HepG2 (cell line): ENCODE measurements at regions not wholly inside any gene's neighbourhood (a gene's known extent, or its start where the extent isn't known, plus 50 kb on each side); places are given as distances from the start of the nearest gene placed in this dataset.

Experiments
- ATAC-seq: fragments of 200-7000 bp; cut with Tn5 transposase; 3 replicates; pipeline ENCODE4 v1.9.1; 2020; ENCODE audit warnings: mild to moderate bottlenecking, moderate library complexity
- BruUV-seq: library from RNA; stranded (reverse); fragments of 400-500 nt; replicated peaks from 2 replicates; lab custom pipeline; 2021; lab: Mats Ljungman, UMichigan
- CTCF ChIA-PET: fragments of 300-600 bp; formaldehyde crosslinking; extraction: SDS; loops from one replicate; lab custom pipeline; 2021; ENCODE audit warnings: low total read pairs, inconsistent platforms, low intra/inter-chr PET ratio; lab: Yijun Ruan, JAX
- POLR2A ChIA-PET: fragments of 350-600 bp; sonication (Branson Sonifier 250); formaldehyde crosslinking; loops from one replicate; lab custom pipeline; 2020; ENCODE audit warnings: antibody characterized with exemption, inconsistent platforms; lab: Yijun Ruan, JAX
- DNase-seq: peaks from one replicate; pipeline ENCODE4 v3.0.0-alpha.2; 2015; ENCODE audit warnings: low spot score
- FAIRE-seq: peaks from 3 replicates; lab custom pipeline; 2011; peaks lifted over from hg19 to GRCh38; lab: Jason Lieb, UNC
- H2AFZ ChIP-seq: one replicate; pipeline ENCODE4 v1.6.1; 2011; ENCODE audit warnings: low read length, inconsistent platforms
- H3K27ac ChIP-seq: fragments of 300-600 bp; 3 replicates; pipeline ENCODE4 v1.8.0; 2011; ENCODE audit warnings: mixed run types, mild to moderate bottlenecking, mixed read lengths, low read length, inconsistent platforms; ENCODE audit not compliant: insufficient read depth; ENCODE audit errors: extremely low read length
- H3K27me3 ChIP-seq, 2 experiments: fragments of 200-600 bp in 1 of 2; 2 replicates in 1 of 2; 3 replicates in 1 of 2; pipeline versions ENCODE4 v1.6.0 to v1.8.0; 2011; ENCODE audit warnings: low read length in 2 of 2, mild to moderate bottlenecking in 2 of 2, moderate library complexity in 2 of 2, inconsistent platforms in 1 of 2; ENCODE audit not compliant: insufficient read depth in 2 of 2, control insufficient read depth in 1 of 2
- H3K36me3 ChIP-seq, 2 experiments: fragments of 200-600 bp in 1 of 2; replicated peaks in 1 of 2; 2 replicates in 1 of 2; 3 replicates in 1 of 2; pipeline versions ENCODE4 v1.5.1 to v1.8.0; 2011; ENCODE audit warnings: low read length in 2 of 2, inconsistent platforms in 1 of 2; ENCODE audit not compliant: insufficient read depth in 2 of 2, control insufficient read depth in 1 of 2
- H3K4me1 ChIP-seq: 2 replicates; pipeline ENCODE4 v1.5.1; 2012; ENCODE audit warnings: low read length, inconsistent platforms; ENCODE audit not compliant: insufficient read depth
- H3K4me2 ChIP-seq: 2 replicates; pipeline ENCODE4 v1.6.0; 2011; ENCODE audit warnings: low read depth, low read length, inconsistent platforms
- H3K4me3 ChIP-seq, 3 experiments: fragments of 200-600 bp in 1 of 3; sonication (generic), shearing (Covaris generic) in 1 of 3; replicated peaks in 1 of 3; 2 replicates each; pipeline ENCODE4 v1.5.1; 2011 to 2016; ENCODE audit warnings: low read length in 3 of 3, inconsistent platforms in 2 of 3, low read depth in 2 of 3, mild to moderate bottlenecking in 2 of 3, control low read depth in 1 of 3, mixed read lengths in 1 of 3; ENCODE audit not compliant: insufficient read depth in 1 of 3
- H3K79me2 ChIP-seq: one replicate; pipeline ENCODE4 v1.6.1; 2011; ENCODE audit warnings: low read length, inconsistent platforms; ENCODE audit not compliant: insufficient read depth
- H3K9ac ChIP-seq: 2 replicates; pipeline ENCODE4 v1.6.0; 2011; ENCODE audit warnings: mild to moderate bottlenecking, low read depth, low read length, inconsistent platforms; ENCODE audit not compliant: insufficient read depth
- H3K9me3 ChIP-seq: 2 replicates; pipeline ENCODE4 v1.5.1; 2012; ENCODE audit warnings: mild to moderate bottlenecking, low read length
- H4K20me1 ChIP-seq: 2 replicates; pipeline ENCODE4 v1.6.0; 2011; ENCODE audit warnings: inconsistent platforms, mild to moderate bottlenecking, low read length, moderate library complexity; ENCODE audit not compliant: insufficient read depth
- BORCS8-MEF2B ChIP-seq: sonication (generic); formaldehyde crosslinking; IDR thresholded peaks from 2 replicates; pipeline ENCODE4 v1.8.0; 2022; ENCODE audit warnings: mild to moderate bottlenecking, missing genetic modification reagents
- CEBPG ChIP-seq: IDR thresholded peaks from 2 replicates; pipeline ENCODE4 v1.6.1; 2016
- ESRRA ChIP-seq: sonication (generic); formaldehyde crosslinking; IDR thresholded peaks from 2 replicates; pipeline ENCODE4 v1.5.1; 2020; ENCODE audit warnings: mild to moderate bottlenecking, low read depth, missing genetic modification reagents
- HDAC6 ChIP-seq: fragments of 200-600 bp; sonication (generic); IDR thresholded peaks from 2 replicates; pipeline ENCODE4 v1.7.0; 2017; ENCODE audit warnings: mild to moderate bottlenecking, antibody characterized with exemption, low read length, low read depth
- HNRNPLL ChIP-seq: fragments of 200-400 bp; formaldehyde crosslinking; IDR thresholded peaks from 2 replicates; pipeline ENCODE4 v1.6.1; 2017; ENCODE audit warnings: mild to moderate bottlenecking, low read depth, low read length; ENCODE audit not compliant: poor library complexity, severe bottlenecking
- MTA1 ChIP-seq: sonication (generic); formaldehyde crosslinking; IDR thresholded peaks from 2 replicates; pipeline ENCODE4 v1.4.0; 2020; ENCODE audit warnings: missing genetic modification reagents, mild to moderate bottlenecking, borderline replicate concordance
- PHF20 ChIP-seq: sonication (generic); formaldehyde crosslinking; IDR thresholded peaks from 2 replicates; pipeline ENCODE4 v1.5.0; 2020; ENCODE audit warnings: mild to moderate bottlenecking, missing genetic modification reagents
- SMARCE1 ChIP-seq: fragments of 450-650 bp; IDR thresholded peaks from 2 replicates; pipeline ENCODE4 v1.6.1; 2017; ENCODE audit warnings: borderline replicate concordance
- SRY ChIP-seq: sonication (generic); formaldehyde crosslinking; IDR thresholded peaks from 2 replicates; pipeline ENCODE4 v1.8.0; 2022; ENCODE audit warnings: mild to moderate bottlenecking, missing genetic modification reagents
- ZFP36 ChIP-seq: fragments of 150-350 bp; IDR thresholded peaks from 2 replicates; pipeline ENCODE4 v1.6.1; 2018; ENCODE audit warnings: borderline replicate concordance, low read length, low read depth; ENCODE audit not compliant: partially characterized antibody
- ZNF138 ChIP-seq: sonication (generic); formaldehyde crosslinking; IDR thresholded peaks from 2 replicates; pipeline ENCODE4 v1.5.0; 2020; ENCODE audit warnings: mild to moderate bottlenecking, low read depth, missing genetic modification reagents
- WGBS: methylation state at CpG from one replicate; pipeline ENCODE4 v1.1.6; 2017; ENCODE audit warnings: low lambda C conversion rate; 5-methylcytosine and 5-hydroxymethylcytosine counted together
- in situ Hi-C: cut with HindIII; loops from 2 replicates; pipeline ENCODE4 v1.10.0; 2017; ENCODE audit warnings: low pct_unique_long_range_greater_than_20kb; ENCODE audit not compliant: extremely low pct_ligation_motif_present
- intact Hi-C: fragments of 100-400 bp; cut with micrococcal nuclease; formaldehyde crosslinking; loops from one replicate; pipeline ENCODE4 v1.10.0; 2022; ENCODE audit not compliant: unreplicated experiment
- TF ChIP-seq, protein P1 (sequence below): sonication (generic); formaldehyde crosslinking; IDR thresholded peaks from 2 replicates; pipeline ENCODE4 v1.4.0; 2020; ENCODE audit warnings: missing genetic modification reagents, borderline replicate concordance
- TF ChIP-seq, protein P2 (sequence below): sonication (generic); formaldehyde crosslinking; IDR thresholded peaks from 2 replicates; pipeline ENCODE4 v1.9.0; 2021; ENCODE audit warnings: mild to moderate bottlenecking, missing genetic modification reagents
- TF ChIP-seq, protein P3 (sequence below): sonication (generic); formaldehyde crosslinking; IDR thresholded peaks from 2 replicates; pipeline ENCODE4 v1.5.0; 2020; ENCODE audit warnings: mild to moderate bottlenecking, missing genetic modification reagents, moderate library complexity

DNA sequence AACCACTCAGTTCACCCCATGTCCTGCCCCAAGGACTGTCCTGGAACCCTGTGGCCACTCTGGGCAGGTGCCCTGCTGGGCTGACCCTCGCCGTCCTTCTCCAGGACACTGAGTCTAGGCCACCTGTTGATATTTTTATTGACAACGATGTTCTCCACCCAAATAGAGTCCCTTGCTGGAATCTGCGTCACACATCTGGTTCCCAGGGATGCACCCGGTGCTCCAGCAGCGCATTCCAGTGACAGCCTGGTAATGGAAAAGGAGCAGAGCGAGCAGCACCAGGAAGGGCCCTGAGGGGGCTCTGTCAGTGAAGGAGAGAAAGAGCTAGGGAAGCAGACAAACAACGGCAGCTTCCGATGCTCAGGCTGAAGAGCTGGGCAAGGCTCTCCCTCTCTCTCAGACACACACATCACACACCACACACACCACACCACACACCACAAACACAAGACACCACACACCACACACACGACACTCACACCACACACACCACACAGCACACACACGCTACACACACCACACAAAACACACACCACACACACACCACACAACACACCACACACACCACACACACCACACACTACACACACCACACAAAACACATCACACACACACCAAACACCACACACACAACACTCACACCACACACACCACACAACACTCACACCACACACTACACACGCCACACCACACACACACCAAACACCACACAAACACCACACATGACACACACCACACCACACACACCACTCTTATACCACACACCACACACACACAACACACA lies 117.9 kb upstream of the THBS2 start:
- Histone ChIP-seq H3K79me2 (no peaks in the 10 kb centered on the region), H3K9ac (no peak overlapping the region), H4K20me1 (0 out of 2 replicates have a peak, but pooled peaks cover 5% of the 10 kb centered on the region), H3K27me3 (peaks cover 0 to 4% of the 10 kb centered on the region in 2 experiments; a peak in 2 of 5 replicates), H3K9me3 (peaks cover 11% of the 10 kb centered on the region), H3K4me1 (no peaks in the 10 kb centered on the region), H3K4me3 (no peak overlapping the region), H3K36me3 (no peaks in the 10 kb centered on the region), H2AFZ (no peak overlapping the region), H3K27ac (no peak overlapping the region), H3K4me2 (no peak overlapping the region)
- FAIRE-seq (no peak), ATAC-seq (peak; percentile 88), DNase-seq (peak; percentile 50)
- BruUV-seq = no TSS peak
- CTCF ChIA-PET = no interaction called here
- in situ Hi-C loops = no loop called here
- intact Hi-C loops = no loop called here
- POLR2A ChIA-PET = no interaction called here
- WGBS = 36% methylated on average over 12 of the region's 12 CpGs
- TF ChIP-seq, protein P1, sequence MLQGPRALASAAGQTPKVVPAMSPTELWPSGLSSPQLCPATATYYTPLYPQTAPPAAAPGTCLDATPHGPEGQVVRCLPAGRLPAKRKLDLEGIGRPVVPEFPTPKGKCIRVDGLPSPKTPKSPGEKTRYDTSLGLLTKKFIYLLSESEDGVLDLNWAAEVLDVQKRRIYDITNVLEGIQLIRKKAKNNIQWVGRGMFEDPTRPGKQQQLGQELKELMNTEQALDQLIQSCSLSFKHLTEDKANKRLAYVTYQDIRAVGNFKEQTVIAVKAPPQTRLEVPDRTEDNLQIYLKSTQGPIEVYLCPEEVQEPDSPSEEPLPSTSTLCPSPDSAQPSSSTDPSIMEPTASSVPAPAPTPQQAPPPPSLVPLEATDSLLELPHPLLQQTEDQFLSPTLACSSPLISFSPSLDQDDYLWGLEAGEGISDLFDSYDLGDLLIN (CRISPR knock-in tag) = no peak
- TF ChIP-seq SMARCE1 = no peak
- no peak for TF ChIP-seq ZFP36
- no peak for TF ChIP-seq MTA1
- no peak for TF ChIP-seq PHF20 (CRISPR knock-in tag)
- TF ChIP-seq, protein P2, sequence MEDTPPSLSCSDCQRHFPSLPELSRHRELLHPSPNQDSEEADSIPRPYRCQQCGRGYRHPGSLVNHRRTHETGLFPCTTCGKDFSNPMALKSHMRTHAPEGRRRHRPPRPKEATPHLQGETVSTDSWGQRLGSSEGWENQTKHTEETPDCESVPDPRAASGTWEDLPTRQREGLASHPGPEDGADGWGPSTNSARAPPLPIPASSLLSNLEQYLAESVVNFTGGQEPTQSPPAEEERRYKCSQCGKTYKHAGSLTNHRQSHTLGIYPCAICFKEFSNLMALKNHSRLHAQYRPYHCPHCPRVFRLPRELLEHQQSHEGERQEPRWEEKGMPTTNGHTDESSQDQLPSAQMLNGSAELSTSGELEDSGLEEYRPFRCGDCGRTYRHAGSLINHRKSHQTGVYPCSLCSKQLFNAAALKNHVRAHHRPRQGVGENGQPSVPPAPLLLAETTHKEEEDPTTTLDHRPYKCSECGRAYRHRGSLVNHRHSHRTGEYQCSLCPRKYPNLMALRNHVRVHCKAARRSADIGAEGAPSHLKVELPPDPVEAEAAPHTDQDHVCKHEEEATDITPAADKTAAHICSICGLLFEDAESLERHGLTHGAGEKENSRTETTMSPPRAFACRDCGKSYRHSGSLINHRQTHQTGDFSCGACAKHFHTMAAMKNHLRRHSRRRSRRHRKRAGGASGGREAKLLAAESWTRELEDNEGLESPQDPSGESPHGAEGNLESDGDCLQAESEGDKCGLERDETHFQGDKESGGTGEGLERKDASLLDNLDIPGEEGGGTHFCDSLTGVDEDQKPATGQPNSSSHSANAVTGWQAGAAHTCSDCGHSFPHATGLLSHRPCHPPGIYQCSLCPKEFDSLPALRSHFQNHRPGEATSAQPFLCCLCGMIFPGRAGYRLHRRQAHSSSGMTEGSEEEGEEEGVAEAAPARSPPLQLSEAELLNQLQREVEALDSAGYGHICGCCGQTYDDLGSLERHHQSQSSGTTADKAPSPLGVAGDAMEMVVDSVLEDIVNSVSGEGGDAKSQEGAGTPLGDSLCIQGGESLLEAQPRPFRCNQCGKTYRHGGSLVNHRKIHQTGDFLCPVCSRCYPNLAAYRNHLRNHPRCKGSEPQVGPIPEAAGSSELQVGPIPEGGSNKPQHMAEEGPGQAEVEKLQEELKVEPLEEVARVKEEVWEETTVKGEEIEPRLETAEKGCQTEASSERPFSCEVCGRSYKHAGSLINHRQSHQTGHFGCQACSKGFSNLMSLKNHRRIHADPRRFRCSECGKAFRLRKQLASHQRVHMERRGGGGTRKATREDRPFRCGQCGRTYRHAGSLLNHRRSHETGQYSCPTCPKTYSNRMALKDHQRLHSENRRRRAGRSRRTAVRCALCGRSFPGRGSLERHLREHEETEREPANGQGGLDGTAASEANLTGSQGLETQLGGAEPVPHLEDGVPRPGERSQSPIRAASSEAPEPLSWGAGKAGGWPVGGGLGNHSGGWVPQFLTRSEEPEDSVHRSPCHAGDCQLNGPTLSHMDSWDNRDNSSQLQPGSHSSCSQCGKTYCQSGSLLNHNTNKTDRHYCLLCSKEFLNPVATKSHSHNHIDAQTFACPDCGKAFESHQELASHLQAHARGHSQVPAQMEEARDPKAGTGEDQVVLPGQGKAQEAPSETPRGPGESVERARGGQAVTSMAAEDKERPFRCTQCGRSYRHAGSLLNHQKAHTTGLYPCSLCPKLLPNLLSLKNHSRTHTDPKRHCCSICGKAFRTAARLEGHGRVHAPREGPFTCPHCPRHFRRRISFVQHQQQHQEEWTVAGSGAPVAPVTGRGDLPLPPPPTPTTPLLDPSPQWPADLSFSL (CRISPR knock-in tag) = peak; percentile 100
- TF ChIP-seq SRY (CRISPR knock-in tag) = no peak
- TF ChIP-seq HNRNPLL = no peak
- TF ChIP-seq ESRRA = no peak
- TF ChIP-seq BORCS8-MEF2B (CRISPR knock-in tag) = no peak
- TF ChIP-seq ZNF138 (CRISPR knock-in tag) = no peak
- TF ChIP-seq CEBPG = no peak
- TF ChIP-seq, protein P3, sequence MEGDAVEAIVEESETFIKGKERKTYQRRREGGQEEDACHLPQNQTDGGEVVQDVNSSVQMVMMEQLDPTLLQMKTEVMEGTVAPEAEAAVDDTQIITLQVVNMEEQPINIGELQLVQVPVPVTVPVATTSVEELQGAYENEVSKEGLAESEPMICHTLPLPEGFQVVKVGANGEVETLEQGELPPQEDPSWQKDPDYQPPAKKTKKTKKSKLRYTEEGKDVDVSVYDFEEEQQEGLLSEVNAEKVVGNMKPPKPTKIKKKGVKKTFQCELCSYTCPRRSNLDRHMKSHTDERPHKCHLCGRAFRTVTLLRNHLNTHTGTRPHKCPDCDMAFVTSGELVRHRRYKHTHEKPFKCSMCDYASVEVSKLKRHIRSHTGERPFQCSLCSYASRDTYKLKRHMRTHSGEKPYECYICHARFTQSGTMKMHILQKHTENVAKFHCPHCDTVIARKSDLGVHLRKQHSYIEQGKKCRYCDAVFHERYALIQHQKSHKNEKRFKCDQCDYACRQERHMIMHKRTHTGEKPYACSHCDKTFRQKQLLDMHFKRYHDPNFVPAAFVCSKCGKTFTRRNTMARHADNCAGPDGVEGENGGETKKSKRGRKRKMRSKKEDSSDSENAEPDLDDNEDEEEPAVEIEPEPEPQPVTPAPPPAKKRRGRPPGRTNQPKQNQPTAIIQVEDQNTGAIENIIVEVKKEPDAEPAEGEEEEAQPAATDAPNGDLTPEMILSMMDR (CRISPR knock-in tag) = peak; percentile 17
- TF ChIP-seq HDAC6 = peak; percentile 81; the same call in 1 of the 2 replicates
